ENCODE measurements at regions not wholly inside any gene's neighbourhood (a gene's known extent, or its start where the extent isn't known, plus 50 kb on each side); places are given as distances from the start of the nearest gene placed in this dataset.

- no peaks in the 10 kb centered on the region for H4K20me1 ChIP-seq (ENCODE audit: control insufficient read depth, extremely low read depth, insufficient read depth, low read length)
- H3K4me2 ChIP-seq (ENCODE audit: extremely low read depth, insufficient read depth, low read length): no peak overlapping the region
- H3K36me3 ChIP-seq (ENCODE audit: control insufficient read depth, insufficient read depth, low read length): no peaks in the 10 kb centered on the region
- H3K9me3 ChIP-seq (ENCODE audit: control insufficient read depth, insufficient read depth, low read depth, low read length): no peaks in the 10 kb centered on the region
- no peaks in the 10 kb centered on the region for H3K79me2 ChIP-seq (ENCODE audit: control insufficient read depth, insufficient read depth, low read length)
- H3K27me3 ChIP-seq (ENCODE audit: control insufficient read depth, insufficient read depth, low read length): no peaks in the 10 kb centered on the region
- no peak overlapping the region for H3K4me3 ChIP-seq (replicated peaks in 1 of 4; ENCODE audit: control extremely low read depth in 1 of 4, insufficient read depth in 1 of 4, low read depth in 3 of 4, low read length in 4 of 4)
- TF ChIP-seq EZH2 (IDR thresholded peaks at IDR 0.05; ENCODE audit: low read length, missing control alignments) (no peak), CTCF (conservative IDR thresholded peaks at IDR 0.05 in 1 of 2, IDR thresholded peaks at IDR 0.05 in 1 of 2; ENCODE audit: low read depth in 1 of 2, low read length in 2 of 2) (no peak)
- no peak overlapping the region for H3K27ac ChIP-seq (ENCODE audit: insufficient read depth, low read length)
- no peak overlapping the region for H3K9ac ChIP-seq (ENCODE audit: insufficient read depth, low read length)
- peak in 1 of 2 donors; percentile 17 for DNase-seq (ENCODE audit: low read depth in 2 of 2)
- H2AFZ ChIP-seq (ENCODE audit: low read length): no peak overlapping the region
- no peaks in the 10 kb centered on the region for H3K4me1 ChIP-seq (ENCODE audit: control insufficient read depth, extremely low read depth, insufficient read depth, low read length)
Measured at GRCh38 chr11:25910086-25910485, 421.8 kb upstream of the ANO3 start.

GRCh38 chr11:25920356-25920755 is 411.6 kb upstream of the ANO3 start:
- TF ChIP-seq EZH2 (IDR thresholded peaks at IDR 0.05; ENCODE audit: low read length, missing control alignments): no peak
- TF ChIP-seq CTCF (conservative IDR thresholded peaks at IDR 0.05 in 1 of 2, IDR thresholded peaks at IDR 0.05 in 1 of 2; ENCODE audit: low read depth in 1 of 2, low read length in 2 of 2): no peak
- H3K4me1 ChIP-seq (ENCODE audit: control insufficient read depth, extremely low read depth, insufficient read depth, low read length): no peaks in the 10 kb centered on the region
- no peak overlapping the region for H3K27ac ChIP-seq (ENCODE audit: insufficient read depth, low read length)
- H2AFZ ChIP-seq (ENCODE audit: low read length): no peak overlapping the region
- no peaks in the 10 kb centered on the region for H3K36me3 ChIP-seq (ENCODE audit: control insufficient read depth, insufficient read depth, low read length)
- no peak overlapping the region for H3K4me2 ChIP-seq (ENCODE audit: extremely low read depth, insufficient read depth, low read length)
- DNase-seq (ENCODE audit: low read depth in 2 of 2): peak in 1 of 2 donors; percentile 2
- no peaks in the 10 kb centered on the region for H3K27me3 ChIP-seq (ENCODE audit: control insufficient read depth, insufficient read depth, low read length)
- no peaks in the 10 kb centered on the region for H3K79me2 ChIP-seq (ENCODE audit: control insufficient read depth, insufficient read depth, low read length)
- no peaks in the 10 kb centered on the region for H3K9me3 ChIP-seq (ENCODE audit: control insufficient read depth, insufficient read depth, low read depth, low read length)
- no peak overlapping the region for H3K9ac ChIP-seq (ENCODE audit: insufficient read depth, low read length)
- H3K4me3 ChIP-seq (replicated peaks in 1 of 4; ENCODE audit: control extremely low read depth in 1 of 4, insufficient read depth in 1 of 4, low read depth in 3 of 4, low read length in 4 of 4): no peak overlapping the region
- H4K20me1 ChIP-seq (ENCODE audit: control insufficient read depth, extremely low read depth, insufficient read depth, low read length): no peaks in the 10 kb centered on the region

GRCh38 chr11:25924586-25924985 is 407.3 kb upstream of the ANO3 start:
- no peak overlapping the region for H2AFZ ChIP-seq (ENCODE audit: low read length)
- no peaks in the 10 kb centered on the region for H3K27me3 ChIP-seq (ENCODE audit: control insufficient read depth, insufficient read depth, low read length)
- H3K9me3 ChIP-seq (ENCODE audit: control insufficient read depth, insufficient read depth, low read depth, low read length): no peaks in the 10 kb centered on the region
- no peak overlapping the region for H3K4me3 ChIP-seq (replicated peaks in 1 of 4; ENCODE audit: control extremely low read depth in 1 of 4, insufficient read depth in 1 of 4, low read depth in 3 of 4, low read length in 4 of 4)
- H3K4me1 ChIP-seq (ENCODE audit: control insufficient read depth, extremely low read depth, insufficient read depth, low read length): no peaks in the 10 kb centered on the region
- no peak overlapping the region for H3K27ac ChIP-seq (ENCODE audit: insufficient read depth, low read length)
- no peak for DNase-seq (ENCODE audit: low read depth in 2 of 2)
- no peaks in the 10 kb centered on the region for H4K20me1 ChIP-seq (ENCODE audit: control insufficient read depth, extremely low read depth, insufficient read depth, low read length)
- H3K9ac ChIP-seq (ENCODE audit: insufficient read depth, low read length): no peak overlapping the region
- no peaks in the 10 kb centered on the region for H3K36me3 ChIP-seq (ENCODE audit: control insufficient read depth, insufficient read depth, low read length)
- no peaks in the 10 kb centered on the region for H3K79me2 ChIP-seq (ENCODE audit: control insufficient read depth, insufficient read depth, low read length)
- TF ChIP-seq CTCF (conservative IDR thresholded peaks at IDR 0.05 in 1 of 2, IDR thresholded peaks at IDR 0.05 in 1 of 2; ENCODE audit: low read depth in 1 of 2, low read length in 2 of 2) (no peak), EZH2 (IDR thresholded peaks at IDR 0.05; ENCODE audit: low read length, missing control alignments) (no peak)
- H3K4me2 ChIP-seq (ENCODE audit: extremely low read depth, insufficient read depth, low read length): no peak overlapping the region

Data from fibroblast of lung (primary cell).